NCI-H2196 (cell line): ENCODE measurements at regions not wholly inside any gene's neighbourhood (a gene's known extent, or its start where the extent isn't known, plus 50 kb on each side); places are given as distances from the start of the nearest gene placed in this dataset.
A peak's percentile ranks its signal among the peaks of the same experiment; 100 is the strongest.

ENCODE experiments used
- DNase-seq: peaks from one replicate; lab custom pipeline; 2025; ENCODE audit not compliant: unreplicated experiment; lab: John Stamatoyannopoulos, UW

DNA sequence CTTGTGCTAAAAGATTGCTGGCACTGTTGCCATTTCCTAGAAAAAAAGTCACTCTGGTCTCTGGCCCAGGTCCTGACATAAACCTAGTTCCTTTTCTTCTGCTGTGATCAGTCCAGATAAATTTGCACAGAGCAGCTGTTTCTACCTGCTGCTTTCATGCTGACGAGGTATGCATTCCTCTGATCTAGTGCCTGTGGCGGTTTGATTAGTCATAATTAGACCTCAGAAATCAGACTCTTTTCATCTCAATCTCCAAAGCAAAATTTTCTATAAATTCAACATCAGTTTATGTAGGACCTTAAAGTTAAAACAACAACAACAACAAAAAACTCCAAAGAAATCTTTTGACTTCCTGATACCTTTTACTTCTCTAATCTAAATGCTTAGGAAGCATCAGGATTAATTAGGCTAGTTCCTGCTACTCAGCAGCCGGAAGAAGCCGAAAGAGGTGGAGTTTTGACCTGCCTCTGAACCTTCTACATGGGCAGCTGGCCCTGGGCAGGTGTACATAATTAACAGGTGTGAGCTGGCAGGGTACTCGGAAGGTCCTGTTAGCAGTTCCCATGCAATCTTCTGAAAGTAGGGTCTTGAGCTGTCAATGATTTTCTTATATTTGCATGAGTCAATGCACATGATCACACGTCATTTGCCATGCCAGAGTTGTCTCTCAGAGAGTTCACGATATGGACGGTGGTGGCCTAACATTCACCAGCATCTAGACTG is 83.3 kb upstream of the CCDC112 start:
- peak; percentile 70 for DNase-seq

DNA sequence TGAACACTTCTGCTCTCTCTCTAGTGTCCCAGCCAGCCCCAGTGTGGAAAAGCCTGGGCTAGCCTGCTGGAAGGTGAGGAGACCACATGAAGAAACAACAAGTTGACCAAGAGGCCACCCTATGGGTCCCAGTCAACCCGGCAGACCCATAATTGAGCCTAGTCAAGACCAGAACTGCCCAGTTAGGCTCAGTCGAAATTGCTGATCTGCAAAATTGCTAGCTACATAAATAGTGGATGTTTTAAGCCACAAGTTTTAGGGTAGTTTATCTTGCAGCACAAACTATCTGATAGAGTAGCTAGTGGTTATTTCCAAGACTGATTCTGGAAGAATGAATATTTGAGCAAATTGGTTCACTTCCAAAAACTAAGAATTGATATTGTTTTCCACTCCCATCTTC is 82.3 kb upstream of the CCDC112 start:
- no peak for DNase-seq

DNA sequence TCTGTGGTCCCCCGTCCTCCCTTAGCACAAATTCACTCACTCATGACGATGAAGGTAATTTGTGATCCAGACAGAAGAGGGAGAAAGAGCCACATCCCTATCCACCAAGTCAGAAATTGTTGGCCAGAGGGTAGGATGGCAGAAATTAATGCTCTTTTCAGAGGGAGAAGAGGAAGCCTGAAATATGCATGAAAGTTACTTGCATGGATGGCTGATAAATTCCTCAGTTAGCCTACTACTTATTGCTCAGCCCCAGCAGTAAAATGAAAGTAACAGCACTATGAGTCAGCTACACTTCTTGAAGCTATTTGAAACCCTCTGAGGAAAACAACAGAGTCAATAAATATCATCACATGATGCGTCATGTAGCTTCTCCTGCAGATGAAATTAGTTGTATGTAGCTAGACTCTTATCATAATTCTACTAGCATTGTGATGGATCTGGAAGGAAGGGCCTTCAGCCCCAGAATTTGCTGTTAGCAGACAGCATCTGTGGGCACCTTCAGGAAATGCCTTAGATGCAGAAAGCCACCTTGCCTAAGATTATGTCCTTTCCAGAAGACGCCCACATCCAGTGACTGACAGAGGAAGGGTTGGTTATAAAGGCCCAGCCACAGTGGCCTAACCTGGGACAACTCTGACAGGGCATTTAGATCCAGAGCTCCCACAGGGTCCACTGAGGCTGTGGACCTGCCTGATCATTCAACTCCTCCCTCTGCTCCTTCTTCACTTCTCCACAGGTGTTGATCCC is 81.2 kb upstream of the CCDC112 start:
- DNase-seq = peak; percentile 4

DNA sequence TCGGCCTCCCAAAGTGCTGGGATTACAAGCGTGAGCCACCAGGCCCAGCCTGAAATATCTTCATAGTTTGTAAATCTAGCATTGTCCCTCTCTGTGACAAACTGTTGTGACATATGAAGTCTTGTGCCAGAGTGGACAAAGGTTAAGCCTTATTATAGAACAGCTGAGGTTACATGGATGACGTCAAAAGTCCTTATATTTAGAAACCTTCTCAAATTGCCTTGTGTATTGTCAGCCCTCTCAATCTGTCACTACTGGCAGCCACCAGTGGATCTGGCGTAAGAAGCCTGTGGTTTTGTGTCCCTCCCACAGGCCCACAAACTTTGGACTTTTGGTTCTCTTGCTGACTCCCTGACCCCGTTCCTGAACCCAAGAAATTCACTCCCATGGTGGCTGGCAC is 79.4 kb upstream of the CCDC112 start:
- no peak for DNase-seq

DNA sequence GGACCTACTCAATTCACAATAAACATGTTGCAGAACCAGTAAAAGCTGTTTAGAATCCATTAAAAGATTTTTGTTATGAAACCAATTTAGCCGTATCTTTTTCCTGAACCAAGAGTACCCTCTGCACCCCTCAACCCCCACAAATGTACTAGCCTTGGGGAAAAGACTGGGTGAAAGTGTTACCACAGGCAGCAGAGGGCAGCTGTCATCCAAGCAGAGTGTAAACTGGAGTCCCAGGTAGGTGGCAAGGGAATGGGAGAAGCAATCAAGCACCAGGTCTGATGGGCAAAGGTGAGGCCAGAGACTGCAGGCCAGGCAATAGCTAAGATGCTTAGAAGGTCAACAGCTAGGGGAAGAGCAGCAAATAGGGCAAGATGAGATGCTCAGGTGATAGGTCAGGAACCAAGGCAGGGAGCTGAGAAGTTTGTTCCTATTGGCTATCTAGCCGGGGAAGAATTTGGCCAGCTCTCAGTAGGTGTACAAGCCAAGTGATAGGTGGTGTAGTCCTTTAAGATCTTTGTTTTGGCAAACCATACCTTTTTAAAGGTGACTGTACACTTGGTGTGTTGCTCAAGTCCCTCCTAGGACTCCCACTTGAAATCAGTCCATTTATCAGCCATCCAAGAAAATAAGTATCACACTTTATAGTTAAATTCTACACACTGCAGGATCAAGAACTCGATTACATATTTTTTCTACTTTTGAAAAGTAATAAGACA is 77.8 kb upstream of the CCDC112 start:
- no peak for DNase-seq

DNA sequence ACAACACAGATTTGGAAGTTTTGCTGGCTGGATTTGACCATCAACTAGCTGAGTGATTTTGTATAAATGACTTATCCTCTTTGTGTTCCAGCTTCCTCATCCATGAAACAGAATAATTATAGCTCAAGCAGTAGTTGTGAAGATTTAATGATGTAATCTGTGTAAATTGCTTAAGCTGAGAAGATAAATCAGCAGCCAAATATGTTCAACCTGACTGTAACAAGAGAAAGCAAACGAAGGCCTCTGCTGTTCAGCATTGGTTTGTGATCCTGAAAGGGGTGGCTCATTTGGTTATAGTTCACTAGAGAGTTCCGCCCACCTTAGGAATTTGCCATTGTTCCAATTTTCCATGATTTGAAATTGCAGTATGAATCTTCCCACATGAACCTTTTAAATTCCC is 75.7 kb upstream of the CCDC112 start:
- peak; percentile 31 for DNase-seq

DNA sequence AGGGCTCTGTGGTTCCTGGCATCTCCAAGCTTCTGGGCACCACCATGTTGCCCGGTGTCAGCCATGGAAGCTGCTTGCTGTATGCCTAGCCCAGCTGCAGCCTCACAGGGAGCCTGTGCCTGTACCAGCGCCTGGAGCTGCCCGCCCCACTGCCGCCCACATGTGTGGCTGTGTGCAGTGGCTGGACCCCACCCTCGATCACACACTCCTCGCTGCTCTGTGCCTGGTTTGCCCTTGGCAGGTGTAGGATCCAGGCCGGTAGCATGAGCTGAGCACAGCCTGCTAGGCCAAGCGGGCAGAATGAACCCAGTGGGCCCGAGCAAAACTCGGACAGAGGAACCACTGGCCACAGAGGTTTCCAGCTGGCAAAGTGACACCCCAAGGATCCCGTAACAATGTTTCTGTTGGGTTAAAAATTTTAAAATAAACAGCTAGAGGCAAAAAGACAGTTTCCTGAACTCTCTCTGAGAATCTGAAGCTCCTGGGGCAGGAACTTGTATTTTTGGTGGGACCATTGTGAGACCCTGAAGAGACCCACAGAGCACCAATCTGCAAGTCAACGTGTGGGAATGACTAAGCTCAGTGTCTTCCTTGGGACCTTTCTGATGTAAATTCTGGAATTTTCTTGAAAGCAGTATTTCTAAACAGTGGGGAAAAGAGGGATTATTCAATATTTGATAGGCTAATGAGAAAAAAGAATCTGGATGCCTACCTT is 73.1 kb upstream of the CCDC112 start:
- DNase-seq = no peak

DNA sequence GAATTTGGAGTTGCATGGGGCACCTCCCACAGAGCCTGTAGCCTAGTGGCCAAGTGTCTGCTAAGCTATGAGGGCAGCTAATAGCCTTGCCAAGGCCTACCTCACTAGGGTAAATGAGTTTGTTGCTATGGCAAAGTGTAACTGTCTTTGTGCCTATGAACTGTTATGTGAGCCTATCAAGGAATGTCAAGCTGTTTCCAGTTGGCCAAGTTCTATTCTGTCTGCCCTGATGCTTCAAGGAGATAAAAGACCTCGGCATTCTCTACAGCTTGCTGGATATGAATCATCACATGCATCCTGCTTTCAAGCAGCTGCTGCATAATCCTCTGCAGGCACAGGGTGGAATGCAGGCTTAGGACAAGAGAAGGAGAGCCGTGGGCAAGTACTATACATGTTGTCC is 69.8 kb upstream of the CCDC112 start:
- DNase-seq = peak; percentile 83

DNA sequence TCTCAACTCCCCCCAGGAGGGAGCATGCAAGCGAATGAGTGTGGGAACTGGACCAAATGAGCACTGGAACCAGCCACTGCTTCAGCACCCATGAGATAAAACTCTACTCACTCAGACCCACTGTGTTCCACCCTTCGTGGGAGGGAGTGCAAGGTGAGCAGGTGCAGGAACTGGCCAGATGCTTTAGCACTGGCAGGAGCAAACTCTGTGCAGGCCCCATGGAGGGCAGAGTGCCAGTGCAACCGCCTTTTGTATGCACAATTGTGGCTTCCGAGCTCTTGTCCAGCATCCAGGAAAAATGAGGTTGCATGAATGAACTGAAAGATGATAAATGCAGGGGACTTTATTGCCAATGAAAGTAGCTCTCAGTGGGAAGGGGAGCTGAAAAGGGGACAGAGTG is 67.4 kb upstream of the CCDC112 start:
- no peak for DNase-seq

DNA sequence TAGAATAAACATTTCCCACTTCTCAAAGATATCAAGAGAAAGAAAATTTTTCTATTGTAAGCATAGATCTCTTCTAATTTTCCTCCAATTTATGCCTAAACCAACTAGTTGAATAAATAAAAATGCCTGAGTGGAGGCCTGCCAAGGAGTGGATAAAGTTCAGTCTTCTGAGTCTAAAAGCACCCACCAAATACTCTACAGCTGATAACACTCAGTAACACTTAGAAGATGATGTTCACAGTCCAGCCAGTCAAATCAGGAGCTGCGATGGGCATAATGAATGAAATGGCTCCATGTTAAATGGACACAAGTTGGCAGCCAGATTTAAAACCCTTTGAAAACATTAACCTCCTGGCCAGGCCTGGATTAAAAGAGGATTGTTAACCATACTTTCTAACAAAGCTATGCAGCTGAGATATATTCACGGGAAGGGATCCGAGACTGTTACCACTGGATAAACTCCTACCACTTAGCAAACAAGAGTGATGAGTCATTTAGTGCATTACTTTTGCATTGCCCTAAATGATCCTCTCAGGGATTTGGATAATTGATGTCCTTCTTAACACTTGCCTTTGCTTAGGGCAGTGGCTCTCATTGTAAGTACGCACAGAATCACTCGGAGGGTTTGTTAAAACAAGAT is 63.7 kb upstream of the CCDC112 start:
- DNase-seq = no peak

DNA sequence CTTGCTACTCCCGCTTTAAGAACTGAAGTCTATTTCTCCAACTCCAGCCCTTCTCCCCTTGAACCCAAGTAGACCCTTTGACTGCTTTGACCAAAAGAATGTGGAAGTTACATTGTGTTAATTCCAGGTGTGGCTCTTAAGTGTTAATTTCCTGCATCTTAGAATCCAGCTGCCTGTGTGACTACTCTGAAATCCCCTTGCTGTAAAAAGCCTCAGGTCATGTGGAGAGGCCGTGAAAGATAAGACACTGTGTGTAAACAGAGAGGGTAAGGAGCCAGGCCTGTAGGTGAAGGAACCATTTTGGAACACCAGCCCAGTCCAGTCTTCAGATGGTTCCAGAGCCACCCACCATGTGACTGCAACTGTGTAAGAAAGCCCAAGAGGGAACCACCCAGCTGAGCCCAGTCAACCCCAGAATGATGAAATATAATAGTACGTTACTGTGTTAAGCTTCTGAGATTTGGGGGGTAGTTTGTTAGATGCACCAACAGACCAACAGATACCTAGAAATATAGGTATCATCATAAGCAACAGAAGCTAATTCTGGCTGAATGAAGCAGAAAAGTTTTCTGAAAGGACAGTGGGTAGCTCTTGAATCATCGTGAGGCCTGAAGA is 59.4 kb upstream of the CCDC112 start:
- DNase-seq = no peak

DNA sequence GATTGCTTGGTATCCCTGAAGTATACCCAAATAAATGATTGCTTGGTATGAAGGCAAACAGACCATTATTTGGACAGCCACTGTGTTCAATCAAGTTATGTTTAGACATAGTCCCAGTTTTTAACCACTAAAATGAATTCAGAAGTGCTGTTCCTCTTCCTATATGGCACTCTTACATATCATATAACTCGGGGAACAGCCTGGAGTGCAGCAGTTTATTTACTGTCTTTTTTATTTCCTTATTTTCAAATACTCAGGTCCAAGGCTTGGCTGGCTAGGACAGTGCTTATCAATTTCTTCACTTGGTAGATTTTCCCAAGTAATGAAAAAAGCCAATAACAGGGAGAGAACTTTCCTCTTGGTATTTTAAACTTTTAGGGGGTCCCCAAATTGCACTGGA is 58.6 kb upstream of the CCDC112 start:
- no peak for DNase-seq

DNA sequence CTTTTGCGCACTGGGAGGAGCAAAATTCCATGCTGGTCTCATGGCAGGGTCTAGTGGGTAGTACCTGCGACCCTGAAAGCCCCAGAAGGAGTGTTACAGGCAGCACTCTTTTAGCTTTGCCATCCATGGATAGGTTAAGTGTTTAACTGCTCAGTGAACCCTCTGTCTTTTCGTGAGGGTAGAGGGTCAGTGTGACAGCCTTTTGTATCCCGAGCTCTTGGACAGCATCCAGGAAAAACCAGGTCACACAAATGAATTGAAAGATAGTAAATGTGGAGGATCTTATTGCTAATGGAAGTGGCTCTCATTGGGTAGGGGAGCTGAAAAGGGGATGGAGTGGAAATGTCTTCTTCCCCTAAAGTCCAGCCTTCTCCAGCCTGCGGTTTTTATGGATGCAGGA is 57.8 kb upstream of the CCDC112 start:
- DNase-seq = no peak

DNA sequence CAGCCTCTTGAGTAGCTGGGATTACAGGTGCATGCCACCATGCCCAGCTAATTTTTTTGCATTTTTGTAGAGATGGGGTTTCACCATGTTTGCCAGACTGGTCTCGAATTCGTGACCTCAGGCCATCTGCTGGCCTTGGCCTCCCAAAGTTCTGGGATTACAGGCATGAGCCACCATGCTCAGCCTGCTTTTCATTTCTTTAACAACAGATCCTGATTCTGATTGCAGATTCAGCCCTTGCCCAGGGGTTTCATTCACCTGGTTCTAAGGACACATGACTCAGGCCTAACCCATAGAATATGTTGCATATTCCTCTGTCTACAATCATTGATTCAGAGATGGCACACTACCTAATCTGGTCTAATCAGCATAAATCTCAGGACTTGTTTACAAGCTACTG is 56.1 kb upstream of the CCDC112 start:
- no peak for DNase-seq

DNA sequence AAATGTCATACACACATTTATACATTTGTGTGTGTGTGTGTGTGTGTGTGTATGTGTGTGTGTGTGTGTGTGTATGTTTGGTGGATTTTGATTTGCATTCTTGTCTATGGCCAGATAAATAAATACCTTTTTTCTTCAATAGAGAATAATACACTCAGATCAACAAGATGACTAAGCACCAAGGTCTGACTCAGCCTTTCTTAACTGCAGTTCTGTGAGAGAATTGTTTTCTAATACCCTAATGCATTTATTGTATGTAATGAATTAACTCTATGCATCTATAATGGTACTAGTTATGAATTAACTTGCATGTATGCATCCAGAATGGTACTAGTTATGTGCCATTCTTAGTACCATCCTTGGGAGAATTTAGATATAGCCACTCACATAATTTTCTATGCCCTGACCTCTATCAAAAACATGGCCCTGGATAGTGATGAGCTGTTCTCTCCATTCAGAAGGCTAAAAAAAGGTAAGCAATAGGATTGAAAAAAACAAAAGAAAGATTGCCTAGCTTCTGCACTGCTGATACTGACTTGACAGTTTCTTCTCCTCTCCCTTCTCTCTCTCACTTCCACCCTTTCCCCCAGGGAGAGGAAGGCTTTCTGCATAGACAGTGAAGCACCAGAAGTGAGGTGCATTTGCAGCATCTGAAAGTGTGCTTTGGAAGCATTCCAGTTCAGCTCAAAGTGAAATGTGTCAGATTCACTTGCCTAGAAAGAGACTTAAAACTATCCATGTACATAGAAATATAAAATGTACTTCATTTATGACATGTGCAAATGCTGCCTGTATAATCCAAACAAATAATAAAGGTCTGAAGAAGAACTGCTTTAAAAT is 55.1 kb upstream of the CCDC112 start:
- DNase-seq = no peak

DNA sequence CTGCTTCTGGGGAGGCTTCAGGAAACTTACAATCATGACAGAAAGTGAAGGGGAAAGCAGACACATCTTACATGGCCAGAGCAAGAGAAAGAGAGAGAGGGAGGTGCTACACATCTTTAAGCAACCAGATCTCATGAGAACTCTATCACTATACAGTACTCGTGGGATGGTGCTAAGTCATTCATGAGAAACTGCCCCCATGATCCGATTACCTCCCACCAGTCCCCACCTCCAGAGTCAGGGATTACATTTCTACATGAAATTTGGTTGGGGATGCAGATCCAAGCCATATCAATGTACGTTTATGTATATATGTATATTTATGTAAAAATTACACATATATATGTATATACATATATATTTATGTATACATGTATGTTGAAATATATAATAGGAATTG is 54.4 kb upstream of the CCDC112 start:
- no peak for DNase-seq

DNA sequence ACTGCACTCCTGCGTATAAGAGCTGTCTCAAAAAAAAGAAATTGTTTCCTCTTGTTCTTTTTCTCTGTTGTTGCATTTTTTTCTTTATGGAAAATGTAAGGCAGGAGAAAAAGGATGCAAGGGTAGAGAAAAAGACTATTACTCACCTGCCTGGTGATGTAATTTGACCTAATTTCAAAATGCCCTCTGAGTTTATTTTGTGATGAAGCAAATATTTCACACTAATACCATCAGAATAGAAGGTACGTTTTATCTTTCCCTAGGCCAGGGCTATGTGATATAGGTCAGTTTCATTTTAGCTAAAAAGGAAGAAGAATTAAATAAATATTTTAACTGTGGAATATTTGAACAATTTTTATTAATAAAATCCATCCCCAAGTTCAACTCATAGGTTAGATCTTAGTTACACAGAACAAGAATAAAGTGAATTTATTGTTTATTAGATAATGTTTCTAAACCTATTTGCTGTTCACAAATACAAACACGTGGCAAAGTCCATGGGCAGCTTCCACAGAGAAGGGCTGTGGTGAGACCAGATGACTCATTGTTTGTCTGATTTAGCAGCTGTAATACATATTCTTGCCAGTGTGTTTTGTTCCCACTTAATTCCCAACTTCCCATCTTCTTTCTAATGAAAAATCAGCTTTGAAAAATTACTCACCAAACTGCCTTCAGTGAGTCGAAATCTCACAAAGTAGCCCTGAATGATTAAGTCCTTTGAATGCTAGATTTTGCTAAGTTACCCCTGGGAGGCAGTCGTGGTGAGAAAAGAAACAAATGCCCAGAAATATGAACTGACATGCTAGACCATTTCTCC is 52.8 kb upstream of the CCDC112 start:
- peak; percentile 59 for DNase-seq

DNA sequence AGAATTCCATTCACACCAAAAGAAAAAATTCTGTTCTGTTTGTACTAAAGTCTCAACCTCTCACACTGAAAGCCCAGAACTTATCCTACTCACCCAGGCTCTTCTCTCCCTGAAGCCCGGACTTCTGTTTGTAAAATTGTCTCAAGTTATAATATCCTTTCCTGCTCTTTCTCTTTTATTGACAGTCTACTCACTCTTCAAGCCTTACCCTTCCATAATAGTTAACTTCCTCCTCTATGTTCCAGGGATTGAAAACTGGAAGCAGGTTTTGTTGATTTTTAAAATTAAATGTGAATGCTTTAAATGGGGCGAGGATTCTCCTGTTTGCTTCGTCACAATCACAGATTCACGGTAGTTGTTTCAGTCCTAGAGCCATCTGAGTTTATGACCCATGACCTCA is 51.7 kb upstream of the CCDC112 start:
- DNase-seq = no peak
